ENCODE measurements at regions not wholly inside any gene's neighbourhood (a gene's known extent, or its start where the extent isn't known, plus 50 kb on each side); places are given as distances from the start of the nearest gene placed in this dataset.

DNA sequence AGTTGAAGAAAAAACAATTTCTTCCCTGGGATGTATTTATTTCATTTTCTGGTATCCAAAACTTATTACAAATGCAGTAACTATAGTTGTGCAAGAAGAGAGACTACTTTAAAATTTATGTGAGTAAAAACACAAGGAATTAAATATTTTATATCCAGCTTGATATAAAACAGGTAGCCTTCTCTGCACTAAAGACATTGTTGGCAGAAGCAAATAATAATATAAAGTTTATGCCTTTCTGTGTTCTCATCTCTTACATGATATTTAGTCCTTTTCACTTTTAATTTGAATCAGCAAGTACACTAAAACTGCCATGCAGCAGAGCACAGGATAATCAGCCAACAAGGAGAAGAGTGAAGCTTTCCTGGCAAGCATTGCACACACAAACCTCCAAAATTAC lies 352.7 kb downstream of the ARL6IP6 start:
- TF ChIP-seq CTCF (IDR thresholded peaks at IDR 0.05; ENCODE audit: insufficient read depth, low read length, poor library complexity, severe bottlenecking) (no peak), EZH2phosphoT487 (conservative IDR thresholded peaks at IDR 0.05; ENCODE audit: low read length) (no peak)

Measured in SU-DHL-6 (cell line).